G401 (cell line): ENCODE measurements at regions not wholly inside any gene's neighbourhood (a gene's known extent, or its start where the extent isn't known, plus 50 kb on each side); places are given as distances from the start of the nearest gene placed in this dataset.
A peak's percentile ranks its signal among the peaks of the same experiment; 100 is the strongest.
"Not testable (repeated sequence)": the region's sequence is repeated elsewhere in the genome, so short reads cannot be mapped to it uniquely, and the experiment has no call there.

Experiments used
- DNase-seq: peaks from one replicate; pipeline ENCODE4 v3.0.0-alpha.2; 2015; ENCODE audit warnings: low spot score
- in situ Hi-C: cut with HindIII; loops from 2 replicates; pipeline ENCODE4 v1.10.0; 2016; ENCODE audit warnings: low sequenced_read_pairs, mixed read lengths

GRCh38 chr7:81181066-81181465 lies 262.2 kb upstream of the SEMA3C start:
- in situ Hi-C loops = no loop called here
- DNase-seq = no peak

DNA sequence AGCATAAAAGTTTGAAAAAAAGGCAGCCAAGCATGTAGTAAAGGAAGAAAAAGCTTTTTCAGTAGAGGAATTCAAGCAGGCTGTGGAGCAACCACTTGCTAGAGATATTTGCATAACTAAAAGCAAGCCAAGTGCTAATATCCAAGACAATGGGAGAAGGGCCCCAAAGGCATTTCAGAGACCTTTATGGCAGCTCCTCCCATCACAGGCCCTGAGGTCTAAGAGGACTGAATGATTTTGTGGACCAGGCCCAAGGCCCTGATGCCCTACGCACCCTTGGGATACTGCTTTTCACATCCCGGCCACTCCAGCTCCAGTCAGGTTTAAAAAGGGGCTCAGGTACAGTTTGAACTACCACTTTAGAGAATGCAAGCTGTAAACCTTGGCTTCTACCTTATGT lies 261.7 kb upstream of the SEMA3C start:
- no peak for DNase-seq
- in situ Hi-C loops = no loop called here

- in situ Hi-C loops = no loop called here
- DNase-seq = no peak
Observed at GRCh38 chr7:81175275-81175940, 256.6 kb upstream of the SEMA3C start.

- no peak for DNase-seq
- in situ Hi-C loops = no loop called here
Observed at GRCh38 chr7:81173766-81174281, 255.0 kb upstream of the SEMA3C start.

DNA sequence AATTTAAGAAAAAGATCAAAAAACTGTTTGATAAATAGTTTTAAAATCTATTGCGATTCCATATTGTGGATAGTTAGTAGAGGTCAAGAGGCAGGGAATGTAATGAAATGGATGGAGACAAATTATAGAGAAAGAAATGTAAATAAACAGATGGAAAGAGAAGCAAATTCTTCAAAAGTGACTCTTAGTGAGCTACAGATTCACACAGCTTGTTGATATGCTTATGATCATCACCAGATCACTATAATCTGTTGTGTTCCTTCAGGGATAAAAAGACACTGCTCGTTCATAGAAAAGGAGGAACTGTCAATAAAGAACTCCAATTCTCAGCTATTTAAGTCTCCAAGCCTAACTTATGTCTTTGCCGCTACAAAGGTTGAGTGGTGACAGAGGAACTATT lies 251.4 kb upstream of the SEMA3C start:
- in situ Hi-C loops = no loop called here
- no peak for DNase-seq

- no peak for DNase-seq
- in situ Hi-C loops = no loop called here
Observed at GRCh38 chr7:81167934-81168333, 249.1 kb upstream of the SEMA3C start.

GRCh38 chr7:81165070-81165469 lies 246.2 kb upstream of the SEMA3C start:
- DNase-seq = no peak
- in situ Hi-C loops = no loop called here

GRCh38 chr7:81162771-81163525 lies 244.1 kb upstream of the SEMA3C start:
- in situ Hi-C loops = no loop called here
- DNase-seq = no peak

DNA sequence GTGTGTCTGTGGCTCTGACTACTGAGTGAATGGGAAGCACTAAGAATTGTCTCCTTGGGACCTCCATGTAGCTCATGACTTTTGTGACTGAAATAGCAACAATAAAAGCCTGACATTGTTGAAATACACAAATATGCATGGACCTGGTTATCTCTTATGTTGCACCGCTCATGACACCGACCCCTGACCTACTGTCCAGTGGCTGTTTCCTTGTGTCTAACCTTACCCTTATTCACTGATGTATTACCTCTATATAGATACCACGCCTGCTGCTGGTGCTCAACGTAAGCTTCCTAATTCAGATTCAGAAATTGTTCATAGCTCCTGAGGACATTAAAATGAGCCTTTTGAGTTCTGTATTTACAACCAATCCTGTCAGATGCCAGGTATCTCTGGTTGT lies 243.4 kb upstream of the SEMA3C start:
- in situ Hi-C loops = no loop called here
- DNase-seq = no peak

DNA sequence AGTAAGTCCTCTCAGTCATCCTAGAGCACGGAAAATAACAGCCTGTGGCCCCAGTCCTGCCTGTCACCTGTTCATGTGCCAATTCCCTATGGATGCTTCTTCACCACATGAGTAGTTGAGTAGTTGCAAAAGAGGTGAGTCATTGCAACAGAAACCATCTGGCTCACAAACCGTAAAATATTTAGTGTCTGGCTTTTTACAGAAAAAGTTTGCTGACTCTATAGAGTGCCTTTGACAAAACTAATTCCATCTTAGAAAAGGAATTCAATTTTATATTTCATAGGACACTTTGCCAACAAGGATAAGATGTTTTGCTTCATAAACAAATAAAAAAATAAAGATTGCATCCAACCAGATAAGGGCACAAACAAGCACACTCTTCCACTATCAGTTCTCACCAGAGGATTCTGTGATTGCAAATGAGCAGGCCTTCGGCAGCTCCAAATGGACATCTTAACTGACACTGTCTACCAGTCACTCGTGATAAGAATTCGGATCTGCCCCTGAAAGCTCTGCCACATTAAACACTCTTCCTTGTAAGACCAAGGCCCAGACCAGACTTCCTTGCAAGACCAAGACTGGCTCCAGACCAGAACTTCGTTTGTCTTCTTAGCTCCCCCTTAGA lies 242.7 kb upstream of the SEMA3C start:
- no peak for DNase-seq
- in situ Hi-C loops = no loop called here

DNA sequence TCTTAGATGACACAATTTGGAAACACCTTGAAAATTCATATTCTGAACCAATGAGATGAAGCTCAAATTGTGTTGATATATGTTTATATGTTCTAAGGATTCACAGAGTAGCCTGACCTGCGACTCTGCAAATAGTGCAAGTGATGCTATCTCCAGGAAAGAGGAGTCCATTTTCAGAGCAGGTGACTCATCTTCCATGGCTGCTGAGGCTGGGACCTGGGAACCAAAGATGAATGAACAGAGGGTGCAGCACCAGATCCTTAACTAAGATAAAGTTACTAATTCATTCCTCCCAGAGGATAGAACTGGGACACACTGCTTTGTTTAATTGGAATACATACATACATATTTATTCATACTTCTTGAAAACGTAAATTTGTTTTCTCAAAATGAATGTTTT lies 240.6 kb upstream of the SEMA3C start:
- in situ Hi-C loops = no loop called here
- DNase-seq = no peak

DNA sequence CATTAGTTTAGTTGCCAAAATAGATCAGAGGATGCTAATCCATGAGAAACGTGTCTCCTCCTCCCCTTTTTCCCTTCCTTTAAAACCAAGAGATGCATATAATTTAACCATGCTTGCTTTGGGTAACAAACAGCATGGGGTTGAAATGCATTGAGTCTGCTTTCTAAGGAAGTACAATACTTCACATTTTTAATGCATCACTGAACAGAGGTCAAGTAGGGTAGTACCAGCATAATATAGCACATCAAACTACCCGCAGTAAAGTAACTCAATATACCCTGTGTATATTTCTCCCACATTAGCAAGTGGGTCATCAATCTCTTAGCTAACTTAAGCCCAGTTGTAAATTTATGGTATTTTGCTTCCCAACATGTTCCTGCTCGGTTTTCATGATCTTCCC lies 239.3 kb upstream of the SEMA3C start:
- in situ Hi-C loops = no loop called here
- DNase-seq = no peak

DNA sequence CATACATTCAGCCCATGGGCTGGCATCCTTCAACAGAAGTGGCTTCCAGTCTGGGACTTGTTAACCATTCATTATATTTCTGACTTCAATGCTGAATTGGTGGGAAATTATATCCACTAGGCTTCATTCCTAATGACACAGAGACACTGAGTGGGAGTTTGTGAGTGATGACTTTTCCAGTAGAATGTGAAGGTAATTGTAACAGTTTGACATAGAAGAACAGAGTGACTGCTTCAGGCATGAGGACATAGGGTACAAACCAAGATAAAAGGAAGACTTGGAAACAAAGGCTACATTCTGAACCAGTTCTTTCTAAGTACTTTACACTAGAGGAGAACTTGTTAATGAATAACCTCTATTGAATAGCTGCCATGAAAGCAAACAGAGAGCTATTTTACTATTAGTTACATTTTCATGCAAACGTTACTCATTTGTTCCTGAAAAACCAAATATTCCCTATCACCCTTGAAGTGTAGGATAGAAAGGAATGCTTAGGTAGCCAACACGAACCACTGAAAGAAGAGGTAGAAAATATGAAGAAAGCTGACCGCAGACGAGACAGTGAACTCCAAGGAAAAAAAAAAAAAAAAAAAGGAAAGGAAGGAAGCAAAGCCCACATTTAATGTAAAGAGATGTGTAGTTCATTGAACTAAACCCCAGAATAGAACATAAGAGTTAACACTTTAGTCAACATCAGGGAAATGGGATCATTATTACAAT lies 237.0 kb upstream of the SEMA3C start:
- no peak for DNase-seq
- in situ Hi-C loops = no loop called here

DNA sequence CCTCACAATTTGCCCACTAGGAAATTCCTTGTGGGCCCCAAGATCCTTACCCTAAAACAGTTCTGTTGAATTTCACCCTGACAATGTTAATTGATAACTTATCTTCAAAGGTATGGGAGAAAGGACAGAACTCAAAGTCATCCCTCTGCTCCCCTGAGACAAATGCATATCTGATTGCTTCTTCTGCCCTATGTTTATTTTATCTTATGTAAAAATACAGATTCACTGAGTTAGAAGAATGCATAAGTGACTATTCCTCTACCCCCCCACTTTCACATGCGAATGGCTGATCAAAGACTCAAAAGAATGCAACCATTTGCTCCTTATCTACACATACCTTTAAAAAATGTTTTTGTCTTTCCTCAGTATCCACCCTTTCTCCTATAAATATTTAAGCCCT lies 235.7 kb upstream of the SEMA3C start:
- DNase-seq = no peak
- in situ Hi-C loops = no loop called here

DNA sequence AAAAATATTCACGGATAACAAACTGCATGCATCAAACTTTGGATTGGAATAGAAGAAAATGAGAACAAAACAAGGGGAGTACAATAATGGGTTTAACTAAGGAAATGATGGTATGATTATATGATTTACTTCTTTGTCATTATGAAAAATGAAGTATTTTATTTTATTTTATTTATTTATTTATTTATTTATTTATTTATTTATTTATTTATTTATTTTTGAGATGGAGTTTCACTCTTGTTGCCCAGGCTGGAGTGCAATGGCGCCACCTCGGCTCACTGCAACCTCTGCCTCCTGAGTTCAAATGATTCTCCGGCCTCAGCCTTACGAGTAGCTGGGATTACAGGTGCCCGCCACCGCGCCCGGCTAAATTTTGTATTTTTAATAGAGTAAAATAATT lies 234.1 kb upstream of the SEMA3C start:
- in situ Hi-C loops = not testable (repeated sequence)

GRCh38 chr7:81150951-81151361 lies 232.1 kb upstream of the SEMA3C start:
- peak; percentile 34 for DNase-seq
- in situ Hi-C loops = no loop called here

More for the DNA sequence above, 234.1 kb upstream of the SEMA3C start:
- not testable (repeated sequence) for DNase-seq

- in situ Hi-C loops = no loop called here
- no peak for DNase-seq
Observed at GRCh38 chr7:81143856-81144255, 225.0 kb upstream of the SEMA3C start.

GRCh38 chr7:81141257-81142205 lies 222.7 kb upstream of the SEMA3C start:
- DNase-seq, in situ Hi-C loops: not testable (repeated sequence)

- no peak for DNase-seq
- in situ Hi-C loops = no loop called here
Observed at GRCh38 chr7:81140775-81141174, 221.9 kb upstream of the SEMA3C start.
